IMR-90 (cell line): ENCODE measurements at regions not wholly inside any gene's neighbourhood (a gene's known extent, or its start where the extent isn't known, plus 50 kb on each side); places are given as distances from the start of the nearest gene placed in this dataset.

ENCODE experiments used
- ATAC-seq: fragments of 200-7000 bp; cut with Tn5 transposase; 2 replicates; pipeline ENCODE4 v1.9.1; 2020; ENCODE audit warnings: low read depth, mild to moderate bottlenecking, moderate library complexity
- BruUV-seq: library from RNA; stranded (reverse); fragments of 400-500 nt; replicated peaks from 2 replicates; lab custom pipeline; 2021; lab: Mats Ljungman, UMichigan
- CTCF ChIA-PET: fragments of 300-600 bp; formaldehyde crosslinking; extraction: SDS; loops from one replicate; lab custom pipeline; 2021; ENCODE audit warnings: antibody characterized with exemption; lab: Yijun Ruan, JAX
- POLR2A ChIA-PET: fragments of 300-600 bp; sonication (Branson Sonifier 250); formaldehyde crosslinking; loops from one replicate; lab custom pipeline; 2022; ENCODE audit warnings: antibody characterized with exemption; ENCODE audit not compliant: unreplicated experiment; lab: Charles Lee
- DNase-seq: peaks from one replicate; pipeline ENCODE4 v3.0.0; 2013
- H2AFZ ChIP-seq: replicated peaks from 2 replicates; pipeline ENCODE3; 2013; ENCODE audit warnings: low read length, mild to moderate bottlenecking; ENCODE audit not compliant: poor library complexity
- H2AK5ac ChIP-seq: 2 replicates; pipeline ENCODE4 v1.6.1; 2013; ENCODE audit warnings: low read depth, low read length, inconsistent platforms
- H2AK9ac ChIP-seq: replicated peaks from 2 replicates; pipeline ENCODE3; 2013; ENCODE audit warnings: mild to moderate bottlenecking, low read depth, low read length, moderate library complexity; ENCODE audit not compliant: poor library complexity
- H2BK120ac ChIP-seq: 2 replicates; pipeline ENCODE4 v1.6.1; 2013; ENCODE audit warnings: low read depth, low read length, inconsistent platforms
- H2BK15ac ChIP-seq: 3 replicates; pipeline ENCODE4 v1.6.1; 2013; ENCODE audit warnings: low read depth, low read length, inconsistent platforms
- H2BK20ac ChIP-seq: 2 replicates; pipeline ENCODE4 v1.6.1; 2013; ENCODE audit warnings: low read depth, mild to moderate bottlenecking, inconsistent platforms, low read length, moderate library complexity
- H2BK5ac ChIP-seq: 2 replicates; pipeline ENCODE4 v1.6.1; 2013; ENCODE audit warnings: mild to moderate bottlenecking, low read depth, low read length, inconsistent platforms; ENCODE audit not compliant: poor library complexity, severe bottlenecking
- H3K14ac ChIP-seq: replicated peaks from 2 replicates; pipeline ENCODE4 v1.6.1; 2013; ENCODE audit warnings: low read depth, low read length, inconsistent platforms
- H3K18ac ChIP-seq: 2 replicates; pipeline ENCODE4 v1.6.1; 2013; ENCODE audit warnings: low read depth, low read length, control low read depth
- H3K23ac ChIP-seq: 2 replicates; pipeline ENCODE4 v1.6.1; 2013; ENCODE audit warnings: low read depth, low read length, inconsistent platforms
- H3K27ac ChIP-seq: 2 replicates; pipeline ENCODE4 v1.5.1; 2013; ENCODE audit warnings: mild to moderate bottlenecking, control low read depth, low read length; ENCODE audit not compliant: insufficient read depth
- H3K27me3 ChIP-seq: 2 replicates; pipeline ENCODE4 v1.6.1; 2013; ENCODE audit warnings: low read length; ENCODE audit not compliant: control insufficient read depth, insufficient read depth
- H3K36me3 ChIP-seq: 2 replicates; pipeline ENCODE4 v1.6.1; 2013; ENCODE audit warnings: low read length, mixed read lengths; ENCODE audit not compliant: control insufficient read depth, insufficient read depth
- H3K4ac ChIP-seq: 2 replicates; pipeline ENCODE4 v1.6.1; 2013; ENCODE audit warnings: low read depth, low read length, inconsistent platforms
- H3K4me1 ChIP-seq: 2 replicates; pipeline ENCODE4 v1.6.1; 2013; ENCODE audit warnings: low read length, mixed read lengths; ENCODE audit not compliant: control insufficient read depth, insufficient read depth
- H3K4me2 ChIP-seq: 2 replicates; pipeline ENCODE4 v1.6.1; 2013; ENCODE audit warnings: low read depth, mild to moderate bottlenecking, control low read depth, low read length, moderate library complexity
- H3K4me3 ChIP-seq: 2 replicates; pipeline ENCODE4 v1.5.1; 2013; ENCODE audit warnings: low read depth, mild to moderate bottlenecking, control low read depth, low read length, moderate library complexity; ENCODE audit not compliant: insufficient read depth
- H3K56ac ChIP-seq: 2 replicates; pipeline ENCODE4 v1.6.1; 2013; ENCODE audit warnings: low read length, inconsistent platforms; ENCODE audit not compliant: insufficient read depth; ENCODE audit errors: extremely low read depth
- H3K79me1 ChIP-seq, 2 experiments: 2 replicates each; pipeline ENCODE4 v1.6.1; 2013; ENCODE audit warnings: low read length in 2 of 2, inconsistent platforms in 1 of 2, low read depth in 1 of 2
- H3K9ac ChIP-seq: 2 replicates; pipeline ENCODE4 v1.6.1; 2013; ENCODE audit warnings: low read depth, low read length, control low read depth
- H3K9me1 ChIP-seq: 2 replicates; pipeline ENCODE4 v1.6.1; 2013; ENCODE audit warnings: low read length, inconsistent platforms; ENCODE audit not compliant: insufficient read depth
- H3K9me3 ChIP-seq: 2 replicates; pipeline ENCODE4 v1.6.1; 2013; ENCODE audit warnings: low read length; ENCODE audit not compliant: control insufficient read depth, insufficient read depth
- H4K20me1 ChIP-seq: 2 replicates; pipeline ENCODE4 v1.6.1; 2013; ENCODE audit warnings: low read length, inconsistent platforms; ENCODE audit not compliant: insufficient read depth
- H4K5ac ChIP-seq: 2 replicates; pipeline ENCODE4 v1.6.1; 2013; ENCODE audit warnings: mild to moderate bottlenecking, low read depth, low read length, control low read depth
- H4K8ac ChIP-seq, 2 experiments: 2 replicates each; pipeline ENCODE4 v1.6.1; 2013; ENCODE audit warnings: low read depth in 2 of 2, low read length in 2 of 2, control low read depth in 1 of 2, inconsistent platforms in 1 of 2
- H4K91ac ChIP-seq: 2 replicates; pipeline ENCODE4 v1.6.1; 2013; ENCODE audit warnings: low read depth, low read length, inconsistent platforms; ENCODE audit not compliant: insufficient read depth
- CEBPB ChIP-seq: IDR thresholded peaks from 2 replicates; pipeline ENCODE4 v1.6.1; 2012; ENCODE audit warnings: low read depth, low read length, improper control_type of control experiment
- POLR2A ChIP-seq: IDR thresholded peaks from 2 replicates; pipeline ENCODE4 v1.6.1; 2012; ENCODE audit warnings: mild to moderate bottlenecking, low read depth, low read length
- WGBS, 2 experiments: methylation state at CpG; one replicate each; pipeline versions ENCODE4 v1.1.5 to v1.1.7; 2013; ENCODE audit warnings: missing lambda C conversion rate in 2 of 2; ENCODE audit not compliant: insufficient read length in 1 of 2; ENCODE audit errors: extremely low coverage in 2 of 2; 5-methylcytosine and 5-hydroxymethylcytosine counted together
- dilution Hi-C: fragments of 300-500 bp; cut with HindIII; formaldehyde crosslinking; loops from one replicate; pipeline ENCODE4 v1.14.3; 2018; ENCODE audit warnings: low sequenced_read_pairs; ENCODE audit not compliant: unreplicated experiment
- in situ Hi-C: fragments of 300-500 bp; cut with MboI; formaldehyde crosslinking; loops from 3 replicates; pipeline ENCODE4 v1.14.3; 2019; ENCODE audit warnings: low sequenced_read_pairs, inconsistent platforms, mixed read lengths
- intact Hi-C: fragments of 100-400 bp; cut with micrococcal nuclease; formaldehyde crosslinking; loops from 2 replicates; pipeline ENCODE4 v1.10.0; 2022

DNA sequence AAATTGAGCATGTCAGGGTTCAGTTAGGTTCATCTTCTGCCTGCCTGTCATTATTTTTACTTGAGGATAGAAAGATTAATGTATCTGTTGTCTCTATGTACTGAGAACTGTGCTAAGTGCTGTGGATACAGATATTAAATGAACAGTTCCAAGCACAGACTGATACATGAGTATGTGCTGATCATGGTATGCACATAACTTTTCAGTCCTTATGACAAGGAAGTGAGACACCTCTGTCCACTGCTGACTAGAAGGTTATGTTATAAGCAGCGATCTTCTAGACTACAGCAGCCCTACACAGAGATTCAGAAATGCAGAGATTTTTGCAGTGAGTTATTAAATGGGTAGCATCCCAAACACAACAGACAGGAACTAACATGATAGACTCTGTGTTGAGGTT is 335.6 kb upstream of the MTNR1B start:
- CTCF ChIA-PET, result no interaction called here
- ATAC-seq (no peak), DNase-seq (no peak)
- H2BK20ac ChIP-seq, result no peak overlapping the region
- H3K36me3 ChIP-seq, result no peaks in the 10 kb centered on the region
- H3K9me3 ChIP-seq, result no peaks in the 10 kb centered on the region
- H2AK9ac ChIP-seq, result no peak overlapping the region
- TF ChIP-seq POLR2A, result no peak
- TF ChIP-seq CEBPB, result no peak
- no peak overlapping the region for H2AK5ac ChIP-seq
- no peaks in the 10 kb centered on the region for H3K4me1 ChIP-seq
- H3K4ac ChIP-seq, result no peak overlapping the region
- no peak overlapping the region for H2BK120ac ChIP-seq
- no peak overlapping the region for H3K56ac ChIP-seq
- H3K9ac ChIP-seq, result no peak overlapping the region
- no peaks in the 10 kb centered on the region for H3K79me1 ChIP-seq
- H2BK15ac ChIP-seq, result no peak overlapping the region
- H4K91ac ChIP-seq, result no peak overlapping the region
- no CpG with 5 or more reads among the region's 1 CpG for WGBS, 2 experiments
- H2AFZ ChIP-seq, result no peak overlapping the region
- H4K5ac ChIP-seq, result no peak overlapping the region
- no TSS peak for BruUV-seq
- H2BK5ac ChIP-seq, result no peak overlapping the region
- H4K8ac ChIP-seq, result no peak overlapping the region
- no peaks in the 10 kb centered on the region for H3K27me3 ChIP-seq
- no peak overlapping the region for H3K18ac ChIP-seq
- dilution Hi-C loops (no loop called here), intact Hi-C loops (no loop called here), in situ Hi-C loops (no loop called here)
- H3K4me2 ChIP-seq, result no peak overlapping the region
- POLR2A ChIA-PET, result no interaction called here
- H3K23ac ChIP-seq, result no peak overlapping the region
- no peak overlapping the region for H3K27ac ChIP-seq
- no peak overlapping the region for H3K4me3 ChIP-seq
- no peaks in the 10 kb centered on the region for H3K9me1 ChIP-seq
- no peak overlapping the region for H3K14ac ChIP-seq
- H4K20me1 ChIP-seq, result no peaks in the 10 kb centered on the region
